ENCODE measurements at regions not wholly inside any gene's neighbourhood (a gene's known extent, or its start where the extent isn't known, plus 50 kb on each side); places are given as distances from the start of the nearest gene placed in this dataset.
A peak's percentile ranks its signal among the peaks of the same experiment; 100 is the strongest.

GRCh38 chr2:67626656-67627055 lies 229.5 kb downstream of the ETAA1 start:
- no peak for DNase-seq

- no peak for DNase-seq
These were observed 230.5 kb downstream of the ETAA1 start for GRCh38 chr2:67627456-67628207.

- no peak for DNase-seq
These were observed 231.8 kb downstream of the ETAA1 start for GRCh38 chr2:67628892-67629291.

GRCh38 chr2:67631483-67631882 lies 234.3 kb downstream of the ETAA1 start:
- no peak for DNase-seq

GRCh38 chr2:67633212-67633856 lies 236.2 kb downstream of the ETAA1 start:
- no peak for DNase-seq

- no peak for DNase-seq
These were observed 241.0 kb downstream of the ETAA1 start for GRCh38 chr2:67638146-67638545.

GRCh38 chr2:67641312-67642045 lies 244.3 kb downstream of the ETAA1 start:
- DNase-seq = no peak

- no peak for DNase-seq
These were observed 244.9 kb downstream of the ETAA1 start for GRCh38 chr2:67642046-67642382.

- no peak for DNase-seq
These were observed 245.8 kb downstream of the ETAA1 start for GRCh38 chr2:67642961-67643360.

GRCh38 chr2:67645280-67646138 lies 248.4 kb downstream of the ETAA1 start:
- no peak for DNase-seq

- DNase-seq = no peak
These were observed 249.7 kb downstream of the ETAA1 start for GRCh38 chr2:67646714-67647333.

- DNase-seq = no peak
These were observed 252.5 kb downstream of the ETAA1 start for GRCh38 chr2:67649331-67650261.

- peak; percentile 95 for DNase-seq
These were observed 253.4 kb downstream of the ETAA1 start for GRCh38 chr2:67650291-67651133.

- no peak for DNase-seq
These were observed 254.4 kb downstream of the ETAA1 start for GRCh38 chr2:67651565-67651964.

- no peak for DNase-seq
These were observed 255.5 kb downstream of the ETAA1 start for GRCh38 chr2:67652679-67653078.

GRCh38 chr2:67656875-67657274 lies 259.7 kb downstream of the ETAA1 start:
- DNase-seq = no peak

GRCh38 chr2:67658820-67659219 lies 261.7 kb downstream of the ETAA1 start:
- no peak for DNase-seq

- no peak for DNase-seq
These were observed 263.0 kb downstream of the ETAA1 start for GRCh38 chr2:67660015-67660602.

GRCh38 chr2:67660871-67661270 lies 263.7 kb downstream of the ETAA1 start:
- no peak for DNase-seq

- no peak for DNase-seq
These were observed 265.1 kb downstream of the ETAA1 start for GRCh38 chr2:67662222-67662621.

Measured in islet precursor cell (in vitro differentiated cells).